ENCODE measurements at regions not wholly inside any gene's neighbourhood (a gene's known extent, or its start where the extent isn't known, plus 50 kb on each side); places are given as distances from the start of the nearest gene placed in this dataset.

DNA sequence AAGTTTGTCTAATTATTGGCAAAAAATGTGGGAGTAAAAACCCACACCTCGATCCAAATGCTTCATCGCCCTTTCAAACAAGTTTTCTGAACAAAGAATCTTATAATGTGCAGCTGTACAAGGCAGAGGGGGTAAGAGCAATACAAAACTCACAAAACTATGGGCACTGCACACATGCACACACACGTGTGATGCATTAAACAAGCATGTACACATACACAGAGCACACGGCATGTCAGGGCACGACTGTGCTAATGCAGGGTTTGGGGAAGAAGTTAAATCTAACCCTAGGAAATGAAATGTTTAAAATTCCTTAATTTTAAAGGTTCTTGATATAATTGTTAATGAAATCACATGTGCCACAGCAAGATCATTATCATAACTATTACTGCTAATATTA, 264.0 kb downstream of the SEC16B start:
- WGBS, 4 donors, result 68 to 73% (median 72%) methylated on average over 5 of the region's 5 CpGs
- Histone ChIP-seq H3K9me3 (replicated peaks in 1 of 3) (no peaks in the 10 kb centered on the region), H3K27ac (no peak overlapping the region), H3K36me3 (replicated peaks in 1 of 2) (no peaks in the 10 kb centered on the region), H3K4me3 (no peak overlapping the region), H3K27me3 (no peaks in the 10 kb centered on the region), H3K4me1 (replicated peaks in 1 of 2) (no peaks in the 10 kb centered on the region)
- no peak for DNase-seq
- no peak for TF ChIP-seq POLR2A (IDR thresholded peaks at IDR 0.05)
- TF ChIP-seq, protein P1, sequence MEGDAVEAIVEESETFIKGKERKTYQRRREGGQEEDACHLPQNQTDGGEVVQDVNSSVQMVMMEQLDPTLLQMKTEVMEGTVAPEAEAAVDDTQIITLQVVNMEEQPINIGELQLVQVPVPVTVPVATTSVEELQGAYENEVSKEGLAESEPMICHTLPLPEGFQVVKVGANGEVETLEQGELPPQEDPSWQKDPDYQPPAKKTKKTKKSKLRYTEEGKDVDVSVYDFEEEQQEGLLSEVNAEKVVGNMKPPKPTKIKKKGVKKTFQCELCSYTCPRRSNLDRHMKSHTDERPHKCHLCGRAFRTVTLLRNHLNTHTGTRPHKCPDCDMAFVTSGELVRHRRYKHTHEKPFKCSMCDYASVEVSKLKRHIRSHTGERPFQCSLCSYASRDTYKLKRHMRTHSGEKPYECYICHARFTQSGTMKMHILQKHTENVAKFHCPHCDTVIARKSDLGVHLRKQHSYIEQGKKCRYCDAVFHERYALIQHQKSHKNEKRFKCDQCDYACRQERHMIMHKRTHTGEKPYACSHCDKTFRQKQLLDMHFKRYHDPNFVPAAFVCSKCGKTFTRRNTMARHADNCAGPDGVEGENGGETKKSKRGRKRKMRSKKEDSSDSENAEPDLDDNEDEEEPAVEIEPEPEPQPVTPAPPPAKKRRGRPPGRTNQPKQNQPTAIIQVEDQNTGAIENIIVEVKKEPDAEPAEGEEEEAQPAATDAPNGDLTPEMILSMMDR (IDR thresholded peaks at IDR 0.05), result no peak
- intact Hi-C loops (cut with DNase I), result no loop called here

DNA sequence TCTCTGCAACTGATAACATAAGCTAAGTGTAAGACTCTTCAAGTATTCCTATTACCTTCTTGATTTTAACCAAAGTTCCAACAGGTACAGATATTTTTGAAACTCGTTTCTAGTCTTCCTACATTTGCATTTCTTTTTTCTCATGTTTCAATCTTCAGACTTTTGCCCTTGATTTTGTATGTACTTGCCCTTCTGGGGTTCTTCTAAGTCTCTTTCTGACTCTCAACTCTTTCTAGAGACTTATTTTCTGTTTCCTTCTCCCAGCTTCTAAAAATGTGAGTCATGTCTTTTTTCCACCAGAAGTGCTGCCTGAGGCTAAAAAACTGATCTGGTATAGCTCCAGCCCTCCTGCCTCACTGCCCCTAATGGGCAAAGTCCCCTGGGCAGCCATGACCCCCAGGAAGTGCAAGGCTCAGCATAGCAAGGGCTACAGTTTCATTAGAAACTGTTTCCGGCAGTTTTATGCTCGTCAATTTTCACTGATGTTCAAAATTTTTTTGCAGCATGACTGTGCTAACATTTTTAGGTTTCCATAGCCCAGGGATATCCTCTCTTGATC, 265.9 kb downstream of the SEC16B start:
- TF ChIP-seq POLR2A (IDR thresholded peaks at IDR 0.05), result no peak
- TF ChIP-seq, protein P1 (IDR thresholded peaks at IDR 0.05), result no peak
- no peak overlapping the region for H3K4me3 ChIP-seq
- WGBS, 4 donors, result 69 to 82% (median 72%) methylated on average over 3 of the region's 3 CpGs
- no peak for DNase-seq
- H3K27me3 ChIP-seq, result no peaks in the 10 kb centered on the region
- H3K9me3 ChIP-seq (replicated peaks in 1 of 3), result no peaks in the 10 kb centered on the region
- no peak overlapping the region for H3K27ac ChIP-seq
- intact Hi-C loops (cut with DNase I), result no loop called here
- H3K4me1 ChIP-seq (replicated peaks in 1 of 2), result no peaks in the 10 kb centered on the region
- H3K36me3 ChIP-seq (replicated peaks in 1 of 2), result no peaks in the 10 kb centered on the region

DNA sequence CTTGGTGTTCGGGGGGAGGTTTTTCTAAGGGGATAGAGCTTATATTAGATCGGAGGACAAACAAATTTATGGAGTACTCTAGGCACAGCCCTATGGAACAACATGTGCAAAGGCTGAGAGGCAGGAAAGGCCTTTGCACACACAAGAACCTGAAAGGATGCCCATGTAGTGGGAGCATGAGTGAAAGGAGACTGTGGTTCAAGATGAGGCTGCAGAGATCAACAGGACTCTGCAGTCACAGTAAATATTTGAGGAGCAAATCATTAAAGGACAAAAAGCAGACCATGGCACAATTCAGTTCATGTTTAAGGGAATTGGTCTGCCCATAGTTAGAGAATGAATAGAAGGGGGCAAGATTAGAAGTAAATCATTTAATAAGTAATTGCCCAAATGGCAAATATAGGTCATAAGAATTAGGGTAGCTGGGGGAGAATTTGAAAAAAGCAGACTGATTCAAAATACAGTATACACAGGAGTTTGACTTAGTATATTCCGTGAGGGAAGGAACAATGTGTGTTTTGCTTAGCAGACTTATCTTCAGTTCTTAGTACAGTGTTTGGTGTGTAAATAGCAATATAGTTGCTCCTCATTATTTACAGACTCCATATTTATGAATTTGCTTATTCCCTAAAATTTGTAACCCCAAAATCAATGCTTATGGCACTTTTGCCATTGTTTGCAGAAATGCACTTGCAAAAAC, 268.1 kb downstream of the SEC16B start:
- Histone ChIP-seq H3K9me3 (replicated peaks in 1 of 3) (no peaks in the 10 kb centered on the region), H3K27ac (no peak overlapping the region), H3K36me3 (replicated peaks in 1 of 2) (no peaks in the 10 kb centered on the region), H3K4me3 (no peak overlapping the region), H3K4me1 (replicated peaks in 1 of 2) (no peaks in the 10 kb centered on the region), H3K27me3 (no peaks in the 10 kb centered on the region)
- WGBS, 4 donors, result 65 to 89% (median 75%) methylated on average over 3 of the region's 3 CpGs
- no peak for DNase-seq
- TF ChIP-seq, protein P1 (IDR thresholded peaks at IDR 0.05), result no peak
- intact Hi-C loops (cut with DNase I), result no loop called here

DNA sequence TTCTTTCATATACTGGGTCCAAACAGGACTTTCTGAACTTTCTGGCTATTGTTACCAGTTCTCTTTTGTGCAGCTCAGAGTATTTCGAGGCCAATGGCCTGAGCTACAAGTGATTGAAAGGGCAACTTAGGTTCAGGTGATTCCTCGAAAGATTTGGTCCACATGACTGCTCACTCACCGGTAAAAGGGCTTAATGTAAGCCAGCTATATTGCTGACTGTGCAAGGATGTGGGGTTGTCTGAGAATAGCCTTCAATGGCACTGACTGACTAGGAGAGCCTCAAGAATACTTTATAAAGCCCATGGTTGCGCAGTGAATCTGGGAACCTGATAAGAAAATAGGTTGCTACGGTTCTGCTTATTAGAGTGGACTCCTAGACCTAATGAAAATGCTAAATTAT, 269.0 kb downstream of the SEC16B start:
- WGBS, 4 donors, result 82 to 88% (median 85%) methylated on average over 5 of the region's 5 CpGs
- intact Hi-C loops (cut with DNase I), result no loop called here
- TF ChIP-seq POLR2A (IDR thresholded peaks at IDR 0.05), result no peak
- TF ChIP-seq, protein P1 (IDR thresholded peaks at IDR 0.05), result no peak
- no peak overlapping the region for H3K27ac ChIP-seq
- no peaks in the 10 kb centered on the region for H3K9me3 ChIP-seq (replicated peaks in 1 of 3)
- no peaks in the 10 kb centered on the region for H3K27me3 ChIP-seq
- no peaks in the 10 kb centered on the region for H3K4me1 ChIP-seq (replicated peaks in 1 of 2)
- no peak overlapping the region for H3K4me3 ChIP-seq
- H3K36me3 ChIP-seq (replicated peaks in 1 of 2), result no peaks in the 10 kb centered on the region
- DNase-seq, result no peak

All from adrenal gland (tissue), 9 donors.